H9 (cell line): ENCODE measurements at regions not wholly inside any gene's neighbourhood (a gene's known extent, or its start where the extent isn't known, plus 50 kb on each side); places are given as distances from the start of the nearest gene placed in this dataset.

Source experiments
- DNase-seq: peaks from one replicate; pipeline ENCODE4 v3.0.0-alpha.2; 2017
- H2AFZ ChIP-seq: one replicate; pipeline ENCODE4 v1.6.1; 2013; ENCODE audit warnings: mild to moderate bottlenecking, low read length, control low read depth, moderate library complexity
- H2AK5ac ChIP-seq: 2 replicates; pipeline ENCODE4 v1.6.1; 2013; ENCODE audit warnings: low read length, control low read depth, mixed read lengths; ENCODE audit not compliant: insufficient read length
- H2BK120ac ChIP-seq: one replicate; pipeline ENCODE4 v1.6.1; 2013; ENCODE audit warnings: low read depth, mild to moderate bottlenecking, low read length, control low read depth, inconsistent platforms; ENCODE audit not compliant: poor library complexity, severe bottlenecking
- H2BK12ac ChIP-seq: 2 replicates; pipeline ENCODE4 v1.6.1; 2013; ENCODE audit warnings: low read length, control low read depth, mixed read lengths, low read depth; ENCODE audit not compliant: insufficient read length
- H2BK15ac ChIP-seq: 2 replicates; pipeline ENCODE4 v1.6.1; 2013; ENCODE audit warnings: low read depth, low read length, control low read depth
- H2BK20ac ChIP-seq: one replicate; pipeline ENCODE4 v1.6.1; 2013; ENCODE audit warnings: low read depth, mild to moderate bottlenecking, low read length, control low read depth, inconsistent platforms; ENCODE audit not compliant: poor library complexity, severe bottlenecking
- H2BK5ac ChIP-seq: 2 replicates; pipeline ENCODE4 v1.6.1; 2013; ENCODE audit warnings: low read length, control low read depth, mixed read lengths; ENCODE audit not compliant: insufficient read length
- H3K14ac ChIP-seq: 2 replicates; pipeline ENCODE4 v1.6.1; 2013; ENCODE audit warnings: low read length, control low read depth; ENCODE audit not compliant: insufficient read depth
- H3K18ac ChIP-seq: 2 replicates; pipeline ENCODE4 v1.6.1; 2013; ENCODE audit warnings: low read depth, mild to moderate bottlenecking, mixed read lengths, low read length, control low read depth; ENCODE audit not compliant: insufficient read length
- H3K23ac ChIP-seq: 2 replicates; pipeline ENCODE4 v1.6.1; 2013; ENCODE audit warnings: low read length, control low read depth, mixed read lengths, low read depth; ENCODE audit not compliant: insufficient read length
- H3K23me2 ChIP-seq: 2 replicates; pipeline ENCODE4 v1.6.1; 2013; ENCODE audit warnings: low read depth, mild to moderate bottlenecking, mixed read lengths, low read length, control low read depth; ENCODE audit not compliant: insufficient read length, poor library complexity, severe bottlenecking
- H3K27ac ChIP-seq: 2 replicates; pipeline ENCODE4 v1.5.1; 2013; ENCODE audit warnings: low read length, control low read depth, mixed read lengths, low read depth; ENCODE audit not compliant: insufficient read length
- H3K27me3 ChIP-seq: 2 replicates; pipeline ENCODE4 v1.6.1; 2013; ENCODE audit warnings: low read length, control low read depth, inconsistent platforms; ENCODE audit not compliant: insufficient read depth
- H3K4ac ChIP-seq: 2 replicates; pipeline ENCODE4 v1.6.1; 2013; ENCODE audit warnings: low read depth, mild to moderate bottlenecking, control low read depth, inconsistent platforms, low read length, moderate library complexity
- H3K4me1 ChIP-seq: 2 replicates; pipeline ENCODE4 v1.6.1; 2013; ENCODE audit warnings: low read length, control low read depth, inconsistent platforms; ENCODE audit not compliant: insufficient read depth
- H3K4me2 ChIP-seq: 2 replicates; pipeline ENCODE4 v1.6.1; 2013; ENCODE audit warnings: low read length, control low read depth, mixed read lengths; ENCODE audit not compliant: insufficient read length, insufficient read depth
- H3K56ac ChIP-seq: 2 replicates; pipeline ENCODE4 v1.6.1; 2013; ENCODE audit warnings: low read depth, mild to moderate bottlenecking, mixed read lengths, low read length, control low read depth; ENCODE audit not compliant: insufficient read length
- H3K79me1 ChIP-seq: 2 replicates; pipeline ENCODE4 v1.6.1; 2013; ENCODE audit warnings: low read depth, mild to moderate bottlenecking, moderate library complexity, low read length, control low read depth, inconsistent platforms; ENCODE audit not compliant: insufficient read depth, poor library complexity, severe bottlenecking
- H3K79me2 ChIP-seq: 2 replicates; pipeline ENCODE4 v1.6.1; 2013; ENCODE audit warnings: low read length, control low read depth, inconsistent platforms; ENCODE audit not compliant: insufficient read depth
- H3K9ac ChIP-seq: 2 replicates; pipeline ENCODE4 v1.6.1; 2013; ENCODE audit warnings: low read length, control low read depth, mixed read lengths; ENCODE audit not compliant: insufficient read length; ENCODE audit errors: extremely low read depth
- H3K9me3 ChIP-seq: one replicate; pipeline ENCODE4 v1.6.1; 2013; ENCODE audit warnings: low read depth, low read length, inconsistent platforms; ENCODE audit not compliant: control insufficient read depth
- H3T11ph ChIP-seq: one replicate; pipeline ENCODE4 v1.6.1; 2013; ENCODE audit warnings: mild to moderate bottlenecking, low read length, control low read depth, inconsistent platforms
- H4K20me1 ChIP-seq: one replicate; pipeline ENCODE4 v1.6.1; 2013; ENCODE audit not compliant: control insufficient read depth, insufficient read length, insufficient read depth
- H4K5ac ChIP-seq: 2 replicates; pipeline ENCODE4 v1.6.1; 2013; ENCODE audit warnings: low read depth, mild to moderate bottlenecking, mixed read lengths, low read length, control low read depth; ENCODE audit not compliant: insufficient read length
- H4K8ac ChIP-seq: replicated peaks from 2 replicates; pipeline ENCODE4 v1.6.1; 2013; ENCODE audit warnings: low read length, control low read depth, mixed read lengths, low read depth; ENCODE audit not compliant: insufficient read length
- H4K91ac ChIP-seq: 2 replicates; pipeline ENCODE4 v1.6.1; 2013; ENCODE audit warnings: low read depth, mild to moderate bottlenecking, moderate library complexity, mixed read lengths, low read length, control low read depth; ENCODE audit not compliant: insufficient read length
- H3K27ac Mint-ChIP-seq, 3 experiments: 2 replicates in 2 of 3; 3 replicates in 1 of 3; pipeline ENCODE4 v1.8.0; 2020 to 2021; ENCODE audit warnings: mixed read lengths in 3 of 3, mild to moderate bottlenecking in 1 of 3, moderate library complexity in 1 of 3
- H3K27me3 Mint-ChIP-seq: 2 replicates; pipeline ENCODE4 v1.8.0; 2021; ENCODE audit warnings: low read depth, mild to moderate bottlenecking, moderate library complexity, mixed read lengths
- H3K36me3 Mint-ChIP-seq, 3 experiments: 2 replicates in 2 of 3; 3 replicates in 1 of 3; pipeline ENCODE4 v1.8.0; 2020 to 2021; ENCODE audit warnings: low read depth in 3 of 3, mixed read lengths in 3 of 3; ENCODE audit not compliant: insufficient read depth in 1 of 3
- H3K4me1 Mint-ChIP-seq, 2 experiments: 2 replicates each; pipeline ENCODE4 v1.8.0; 2020; ENCODE audit warnings: mixed read lengths in 2 of 2
- H3K4me3 Mint-ChIP-seq, 2 experiments: 2 replicates in 1 of 2; 3 replicates in 1 of 2; pipeline ENCODE4 v1.8.0; 2020 to 2021; ENCODE audit warnings: mild to moderate bottlenecking in 2 of 2, mixed read lengths in 2 of 2, moderate library complexity in 1 of 2
- H3K9me3 Mint-ChIP-seq, 2 experiments: 2 replicates in 1 of 2; 3 replicates in 1 of 2; pipeline ENCODE4 v1.8.0; 2020; ENCODE audit warnings: mild to moderate bottlenecking in 2 of 2, mixed read lengths in 2 of 2, moderate library complexity in 1 of 2
- CTCF ChIP-seq: fragments of 200-600 bp; sonication (generic); conservative IDR thresholded peaks from 3 replicates; pipeline ENCODE4 v1.8.0; 2021; ENCODE audit warnings: antibody characterized with exemption, mild to moderate bottlenecking
- WGBS: extraction: QIAGEN DNeasy Blood & Tissue Kit; methylation state at CpG from one replicate; pipeline ENCODE4 v1.1.7; 2013; ENCODE audit warnings: missing lambda C conversion rate, low lambda C conversion rate, mixed read lengths; ENCODE audit not compliant: insufficient read length; ENCODE audit errors: extremely low coverage; 5-methylcytosine and 5-hydroxymethylcytosine counted together

GRCh38 chr5:164545507-164545906, 1040.1 kb downstream of the MAT2B start:
- H3K4ac ChIP-seq: no peak overlapping the region
- no peak overlapping the region for H3K4me2 ChIP-seq
- WGBS: no CpG with 5 or more reads among the region's 6 CpGs
- H3K4me1 Mint-ChIP-seq: no peaks in the 10 kb centered on the region
- H3K23me2 ChIP-seq: no peaks in the 10 kb centered on the region
- H3K18ac ChIP-seq: no peak overlapping the region
- no peaks in the 10 kb centered on the region for H3K9me3 ChIP-seq
- H4K5ac ChIP-seq: no peak overlapping the region
- H2BK120ac ChIP-seq: no peak overlapping the region
- no peak overlapping the region for H3K23ac ChIP-seq
- no peak overlapping the region for H4K91ac ChIP-seq
- H3K27ac ChIP-seq: no peak overlapping the region
- no peak overlapping the region for H2BK15ac ChIP-seq
- H3K56ac ChIP-seq: no peak overlapping the region
- H3K79me2 ChIP-seq: no peaks in the 10 kb centered on the region
- no peak overlapping the region for H3T11ph ChIP-seq
- TF ChIP-seq CTCF: no peak
- H3K79me1 ChIP-seq: no peaks in the 10 kb centered on the region
- no peak overlapping the region for H3K27ac Mint-ChIP-seq
- no peak overlapping the region for H3K9ac ChIP-seq
- H3K4me1 ChIP-seq: no peaks in the 10 kb centered on the region
- H2AK5ac ChIP-seq: no peak overlapping the region
- no peaks in the 10 kb centered on the region for H4K20me1 ChIP-seq
- no peak overlapping the region for H2BK20ac ChIP-seq
- no peaks in the 10 kb centered on the region for H3K36me3 Mint-ChIP-seq
- H3K14ac ChIP-seq: no peak overlapping the region
- no peak overlapping the region for H3K4me3 Mint-ChIP-seq
- no peak for DNase-seq
- H3K27me3 ChIP-seq: no peaks in the 10 kb centered on the region
- no peak overlapping the region for H4K8ac ChIP-seq
- H2BK12ac ChIP-seq: no peak overlapping the region
- peaks cover 0 to 8% of the 10 kb centered on the region in 2 experiments; a peak in 4 of 5 replicates for H3K9me3 Mint-ChIP-seq
- no peak overlapping the region for H2AFZ ChIP-seq
- H2BK5ac ChIP-seq: no peak overlapping the region
- no peaks in the 10 kb centered on the region for H3K27me3 Mint-ChIP-seq
